Cardiac fibroblast (primary cell): ENCODE measurements at regions not wholly inside any gene's neighbourhood (a gene's known extent, or its start where the extent isn't known, plus 50 kb on each side); places are given as distances from the start of the nearest gene placed in this dataset.
"Not testable (repeated sequence)": the region's sequence is repeated elsewhere in the genome, so short reads cannot be mapped to it uniquely, and the experiment has no call there.

Source experiments
- DNase-seq, 2 donors: peaks; one replicate each; pipeline versions ENCODE4 v3.0.0 to v3.0.0-alpha.2; 2010; ENCODE audit warnings: low read depth in 2 of 2
- H3K4me3 ChIP-seq, 2 donors: replicated peaks in 1 of 2; 1 replicate in 1 of 2; 2 replicates in 1 of 2; pipeline ENCODE4 v1.5.1; 2011; ENCODE audit warnings: low read depth in 2 of 2, low read length in 2 of 2, mild to moderate bottlenecking in 2 of 2, moderate library complexity in 1 of 2
- TF ChIP-seq, protein P1 (sequence below): IDR thresholded peaks from one replicate; pipeline ENCODE4 v1.5.1; 2011; ENCODE audit warnings: low read depth, mild to moderate bottlenecking, low read length, inconsistent platforms

DNA sequence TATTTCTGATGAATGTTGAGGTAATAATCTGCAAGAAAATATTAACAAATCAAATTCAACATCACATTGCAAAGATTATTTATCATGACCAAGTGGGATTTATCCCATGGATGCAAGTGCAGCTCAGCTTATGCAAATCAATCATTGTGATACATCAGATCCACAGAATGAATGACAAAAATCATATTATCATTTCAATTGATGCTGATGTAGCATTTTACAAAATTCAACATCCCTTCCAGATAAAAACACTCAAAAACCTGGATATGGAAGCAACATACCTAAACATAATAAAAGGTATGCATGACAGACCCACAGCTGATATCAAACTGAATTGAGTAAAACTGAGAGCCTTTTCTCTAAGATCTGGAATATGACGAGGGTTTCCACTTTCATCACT is 1915.4 kb downstream of the ARAP2 start:
- no peak overlapping the region for H3K4me3 ChIP-seq
- no peak for DNase-seq
- TF ChIP-seq, protein P1, sequence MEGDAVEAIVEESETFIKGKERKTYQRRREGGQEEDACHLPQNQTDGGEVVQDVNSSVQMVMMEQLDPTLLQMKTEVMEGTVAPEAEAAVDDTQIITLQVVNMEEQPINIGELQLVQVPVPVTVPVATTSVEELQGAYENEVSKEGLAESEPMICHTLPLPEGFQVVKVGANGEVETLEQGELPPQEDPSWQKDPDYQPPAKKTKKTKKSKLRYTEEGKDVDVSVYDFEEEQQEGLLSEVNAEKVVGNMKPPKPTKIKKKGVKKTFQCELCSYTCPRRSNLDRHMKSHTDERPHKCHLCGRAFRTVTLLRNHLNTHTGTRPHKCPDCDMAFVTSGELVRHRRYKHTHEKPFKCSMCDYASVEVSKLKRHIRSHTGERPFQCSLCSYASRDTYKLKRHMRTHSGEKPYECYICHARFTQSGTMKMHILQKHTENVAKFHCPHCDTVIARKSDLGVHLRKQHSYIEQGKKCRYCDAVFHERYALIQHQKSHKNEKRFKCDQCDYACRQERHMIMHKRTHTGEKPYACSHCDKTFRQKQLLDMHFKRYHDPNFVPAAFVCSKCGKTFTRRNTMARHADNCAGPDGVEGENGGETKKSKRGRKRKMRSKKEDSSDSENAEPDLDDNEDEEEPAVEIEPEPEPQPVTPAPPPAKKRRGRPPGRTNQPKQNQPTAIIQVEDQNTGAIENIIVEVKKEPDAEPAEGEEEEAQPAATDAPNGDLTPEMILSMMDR: no peak

GRCh38 chr4:34335156-34335555 is 1909.2 kb downstream of the ARAP2 start:
- H3K4me3 ChIP-seq: not testable (repeated sequence)

DNA sequence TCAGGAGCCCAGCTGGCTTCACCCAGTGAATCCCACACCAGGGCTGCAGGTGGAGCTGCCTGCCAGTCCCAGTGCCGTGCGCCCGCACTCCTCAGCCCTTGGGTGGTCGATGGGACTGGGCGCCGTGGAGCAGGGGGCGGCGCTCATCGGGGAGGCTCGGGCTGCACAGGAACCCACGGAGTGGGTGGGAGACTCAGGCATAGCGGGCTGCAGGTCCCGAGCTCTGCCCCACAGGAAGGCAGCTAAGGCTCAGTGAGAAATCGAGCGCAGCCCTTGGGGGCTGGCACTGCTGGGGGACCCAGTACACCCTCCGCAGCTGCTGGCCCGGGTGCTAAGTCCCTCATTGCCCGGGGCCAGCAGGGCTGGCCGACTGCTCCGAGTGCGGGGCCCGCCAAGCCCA is 1908.8 kb downstream of the ARAP2 start:
- not testable (repeated sequence) for DNase-seq, H3K4me3 ChIP-seq

More at GRCh38 chr4:34335156-34335555, 1909.2 kb downstream of the ARAP2 start:
- DNase-seq: not testable (repeated sequence)

GRCh38 chr4:34362654-34363053 is 1881.7 kb downstream of the ARAP2 start:
- no peak for DNase-seq
- TF ChIP-seq, protein P1: no peak
- no peak overlapping the region for H3K4me3 ChIP-seq

- no peak for DNase-seq
- no peak overlapping the region for H3K4me3 ChIP-seq
- TF ChIP-seq, protein P1: no peak
Measured at GRCh38 chr4:34363842-34364241, 1880.5 kb downstream of the ARAP2 start.

DNA sequence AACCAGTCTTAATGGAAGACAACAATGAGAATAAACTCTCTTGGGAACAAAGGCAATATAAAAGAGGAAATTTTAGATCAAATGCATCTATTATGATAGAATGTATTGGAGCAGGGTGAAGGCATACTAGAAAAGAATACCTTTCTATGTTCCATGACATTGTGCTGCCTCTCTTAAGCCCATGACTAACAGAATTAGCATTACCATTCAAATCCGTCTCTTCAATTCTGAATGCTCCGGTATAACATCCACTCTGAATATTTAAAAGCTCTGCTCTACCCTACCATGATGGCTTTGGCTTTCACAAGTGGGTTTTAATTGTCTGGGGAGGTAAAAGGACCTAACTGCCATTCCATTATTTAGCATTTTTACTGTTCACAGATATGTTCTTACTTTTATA is 1878.4 kb downstream of the ARAP2 start:
- TF ChIP-seq, protein P1: no peak
- H3K4me3 ChIP-seq: no peak overlapping the region
- no peak for DNase-seq

DNA sequence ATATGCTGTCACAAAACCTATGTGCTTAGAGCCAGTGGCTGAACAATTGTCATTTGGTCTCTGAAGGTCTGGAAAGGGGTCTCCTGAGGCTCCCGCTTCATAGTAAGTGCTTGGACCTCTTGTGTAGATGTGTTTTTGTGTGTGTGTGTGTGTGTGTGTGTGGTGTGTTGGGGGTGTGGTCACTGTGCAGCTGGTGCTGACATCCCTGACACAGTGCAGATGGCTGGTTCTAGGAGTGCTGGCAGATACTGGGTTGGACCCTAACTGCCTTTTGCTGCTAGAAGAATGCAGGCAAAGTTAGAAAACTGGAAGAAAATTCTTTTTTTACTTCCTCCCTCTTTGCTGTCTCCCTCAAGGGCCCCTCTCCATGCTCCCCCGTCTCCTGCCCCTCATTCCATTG is 1872.6 kb downstream of the ARAP2 start:
- TF ChIP-seq, protein P1: no peak
- H3K4me3 ChIP-seq: no peak overlapping the region
- DNase-seq: peak in 1 of 2 donors; percentile 34

DNA sequence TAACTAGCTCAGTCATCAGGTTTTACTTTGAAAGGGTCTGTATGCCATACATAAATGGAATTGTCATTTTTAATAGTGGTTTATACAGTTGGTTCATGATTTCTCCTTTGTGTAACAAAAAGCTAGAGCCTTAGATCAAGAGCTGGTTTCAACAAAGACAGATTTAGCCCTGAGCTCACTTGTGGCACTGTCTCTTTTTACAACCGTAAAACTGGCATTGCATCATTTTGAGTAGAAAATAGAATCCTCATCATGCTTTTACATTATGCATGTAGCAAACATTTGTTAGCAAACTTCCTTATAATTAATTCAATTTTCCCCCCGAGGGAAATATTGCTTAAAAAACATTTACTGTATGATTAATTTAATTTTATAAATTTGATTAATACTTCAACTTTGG is 1871.5 kb downstream of the ARAP2 start:
- TF ChIP-seq, protein P1: no peak
- H3K4me3 ChIP-seq: no peak overlapping the region
- no peak for DNase-seq
